Neural cell (in vitro differentiated cells): ENCODE measurements at regions not wholly inside any gene's neighbourhood (a gene's known extent, or its start where the extent isn't known, plus 50 kb on each side); places are given as distances from the start of the nearest gene placed in this dataset.

ENCODE experiments used
- H2AFZ ChIP-seq: fragments of 200-600, 300-800 bp; sonication (generic), shearing (Covaris generic); 2 replicates; pipeline ENCODE4 v1.6.0; 2014; ENCODE audit warnings: low read depth, mild to moderate bottlenecking, antibody characterized with exemption, low read length, moderate library complexity
- H3F3A ChIP-seq: fragments of 200-600 bp; shearing (Covaris generic); 2 replicates; pipeline ENCODE4 v1.6.1; 2016; ENCODE audit warnings: mild to moderate bottlenecking, moderate library complexity, mixed read lengths, antibody characterized with exemption, low read length; ENCODE audit not compliant: insufficient read depth, poor library complexity, severe bottlenecking
- H3K27ac ChIP-seq: fragments of 200-600, 300-800 bp; sonication (generic), shearing (Covaris generic); 2 replicates; pipeline ENCODE4 v1.5.1; 2014; ENCODE audit warnings: mild to moderate bottlenecking, low read length, moderate library complexity
- H3K27me3 ChIP-seq: fragments of 300-800, 200-600 bp; sonication (generic), shearing (Covaris generic); 2 replicates; pipeline ENCODE4 v1.6.0; 2014; ENCODE audit warnings: mild to moderate bottlenecking, low read depth, low read length, moderate library complexity; ENCODE audit not compliant: insufficient read depth
- H3K36me3 ChIP-seq: fragments of 300-800, 200-600 bp; sonication (generic), shearing (Covaris generic); 2 replicates; pipeline ENCODE4 v1.5.1; 2014; ENCODE audit warnings: mild to moderate bottlenecking, antibody characterized with exemption, low read length, moderate library complexity; ENCODE audit not compliant: insufficient read depth
- H3K4me2 ChIP-seq: fragments of 300-800, 200-600 bp; sonication (generic), shearing (Covaris generic); 2 replicates; pipeline ENCODE4 v1.6.0; 2014; ENCODE audit warnings: mild to moderate bottlenecking, low read length
- H3K4me3 ChIP-seq: fragments of 300-800, 200-600 bp; sonication (generic), shearing (Covaris generic); 2 replicates; pipeline ENCODE4 v1.5.1; 2014; ENCODE audit warnings: mild to moderate bottlenecking, low read length, moderate library complexity
- H3K79me2 ChIP-seq: fragments of 200-600 bp; shearing (Covaris generic); replicated peaks from 2 replicates; pipeline ENCODE4 v1.6.0; 2014; ENCODE audit warnings: mild to moderate bottlenecking, low read length, moderate library complexity; ENCODE audit not compliant: insufficient read depth
- H3K9ac ChIP-seq: fragments of 300-800, 200-600 bp; sonication (generic), shearing (Covaris generic); 2 replicates; pipeline ENCODE4 v1.6.1; 2016; ENCODE audit warnings: mild to moderate bottlenecking, low read length, mixed read lengths
- H3K9me2 ChIP-seq: fragments of 200-600 bp; shearing (Covaris generic); 2 replicates; pipeline ENCODE4 v1.6.1; 2016; ENCODE audit warnings: mild to moderate bottlenecking, low read length, mixed read lengths; ENCODE audit not compliant: insufficient read depth
- H3K9me3 ChIP-seq: fragments of 200-600, 300-800 bp; sonication (generic), shearing (Covaris generic); 2 replicates; pipeline ENCODE4 v1.6.1; 2016; ENCODE audit warnings: mild to moderate bottlenecking, mixed run types, low read length, moderate library complexity, mixed read lengths
- H4K20me1 ChIP-seq: fragments of 200-600 bp; shearing (Covaris generic); 2 replicates; pipeline ENCODE4 v1.6.1; 2016; ENCODE audit warnings: mild to moderate bottlenecking, mixed run types; ENCODE audit not compliant: insufficient read depth
- CTCF ChIP-seq: fragments of 450-650 bp; IDR thresholded peaks from 2 replicates; pipeline ENCODE4 v1.5.1; 2014; ENCODE audit warnings: antibody characterized with exemption, mild to moderate bottlenecking, moderate library complexity; ENCODE audit not compliant: poor library complexity, severe bottlenecking
- EP300 ChIP-seq: fragments of 450-650 bp; conservative IDR thresholded peaks from 2 replicates; pipeline ENCODE4 v1.6.1; 2014; ENCODE audit warnings: antibody characterized with exemption, mild to moderate bottlenecking, moderate library complexity; ENCODE audit not compliant: poor library complexity, severe bottlenecking
- EZH2 ChIP-seq: fragments of 200-600, 300-800 bp; shearing (Covaris generic), sonication (generic); IDR thresholded peaks from 2 replicates; pipeline ENCODE4 v1.6.1; 2014; ENCODE audit warnings: antibody characterized with exemption, low read length, borderline replicate concordance, mild to moderate bottlenecking; ENCODE audit not compliant: insufficient read depth, poor library complexity, severe bottlenecking
- MXI1 ChIP-seq: fragments of 450-650 bp; conservative IDR thresholded peaks from 2 replicates; pipeline ENCODE4 v1.6.1; 2014; ENCODE audit warnings: antibody characterized with exemption, mild to moderate bottlenecking; ENCODE audit not compliant: poor library complexity, severe bottlenecking
- POLR2AphosphoS5 ChIP-seq: IDR thresholded peaks from 2 replicates; pipeline ENCODE4 v1.6.1; 2012
- RAD21 ChIP-seq: fragments of 450-650 bp; conservative IDR thresholded peaks from 2 replicates; pipeline ENCODE4 v1.6.1; 2014; ENCODE audit warnings: antibody characterized with exemption, mild to moderate bottlenecking, moderate library complexity
- REST ChIP-seq: IDR thresholded peaks from 2 replicates; pipeline ENCODE4 v1.6.1; 2012; ENCODE audit warnings: borderline replicate concordance
- SMC3 ChIP-seq: fragments of 450-650 bp; conservative IDR thresholded peaks from 2 replicates; pipeline ENCODE4 v1.6.1; 2014; ENCODE audit warnings: antibody characterized with exemption, mild to moderate bottlenecking, moderate library complexity; ENCODE audit not compliant: poor library complexity
- TAF1 ChIP-seq: IDR thresholded peaks from 2 replicates; pipeline ENCODE4 v1.6.1; 2012; ENCODE audit warnings: low read depth

- no peaks in the 10 kb centered on the region for H3F3A ChIP-seq
- no peaks in the 10 kb centered on the region for H3K9me2 ChIP-seq
- H4K20me1 ChIP-seq, result no peaks in the 10 kb centered on the region
- no peaks in the 10 kb centered on the region for H3K9me3 ChIP-seq
- no peak for TF ChIP-seq TAF1
- no peak for TF ChIP-seq MXI1
- no peak for TF ChIP-seq EZH2
- no peak overlapping the region for H3K27ac ChIP-seq
- no peaks in the 10 kb centered on the region for H3K79me2 ChIP-seq
- no peaks in the 10 kb centered on the region for H3K36me3 ChIP-seq
- no peaks in the 10 kb centered on the region for H3K27me3 ChIP-seq
- no peak overlapping the region for H3K9ac ChIP-seq
- no peak overlapping the region for H3K4me3 ChIP-seq
- H2AFZ ChIP-seq, result no peak overlapping the region
- H3K4me2 ChIP-seq, result no peak overlapping the region
These were observed 250.0 kb upstream of the SLC7A11 start for GRCh38 chr4:138492176-138492575.

GRCh38 chr4:138488533-138488932, 246.4 kb upstream of the SLC7A11 start:
- Histone ChIP-seq H3F3A (no peaks in the 10 kb centered on the region), H3K4me2 (no peak overlapping the region), H3K9me2 (no peaks in the 10 kb centered on the region), H3K9me3 (no peaks in the 10 kb centered on the region), H4K20me1 (no peaks in the 10 kb centered on the region), H3K9ac (no peak overlapping the region), H3K79me2 (no peaks in the 10 kb centered on the region), H2AFZ (no peak overlapping the region), H3K36me3 (no peaks in the 10 kb centered on the region), H3K4me3 (no peak overlapping the region), H3K27ac (peak overlapping the region; percentile 3), H3K27me3 (no peaks in the 10 kb centered on the region)
- no peak for TF ChIP-seq TAF1
- no peak for TF ChIP-seq EP300
- no peak for TF ChIP-seq MXI1

GRCh38 chr4:138487670-138488069, 245.5 kb upstream of the SLC7A11 start:
- no peaks in the 10 kb centered on the region for H3F3A ChIP-seq
- no peaks in the 10 kb centered on the region for H3K9me3 ChIP-seq
- no peaks in the 10 kb centered on the region for H4K20me1 ChIP-seq
- TF ChIP-seq EZH2, result no peak
- TF ChIP-seq REST, result no peak
- TF ChIP-seq RAD21, result no peak
- TF ChIP-seq MXI1, result no peak
- TF ChIP-seq SMC3, result no peak
- TF ChIP-seq EP300, result no peak
- TF ChIP-seq CTCF, result no peak
- peak; percentile 21 for TF ChIP-seq POLR2AphosphoS5
- no peak overlapping the region for H3K9ac ChIP-seq
- no peaks in the 10 kb centered on the region for H3K9me2 ChIP-seq
- H3K27me3 ChIP-seq, result no peaks in the 10 kb centered on the region
- H3K79me2 ChIP-seq, result no peaks in the 10 kb centered on the region
- no peak overlapping the region for H3K4me3 ChIP-seq
- H3K27ac ChIP-seq, result peak overlapping the region; percentile 3
- no peak overlapping the region for H3K4me2 ChIP-seq
- H2AFZ ChIP-seq, result no peak overlapping the region
- no peaks in the 10 kb centered on the region for H3K36me3 ChIP-seq
